B cell (primary cell): ENCODE measurements at regions not wholly inside any gene's neighbourhood (a gene's known extent, or its start where the extent isn't known, plus 50 kb on each side); places are given as distances from the start of the nearest gene placed in this dataset.

ENCODE experiments used
- EZH2 ChIP-seq: IDR thresholded peaks from 2 replicates; pipeline ENCODE4 v1.6.1; 2012; ENCODE audit warnings: borderline replicate concordance, low read depth, mild to moderate bottlenecking, moderate library complexity, low read length; ENCODE audit not compliant: insufficient read depth, poor library complexity, severe bottlenecking
- TF ChIP-seq, protein P1 (sequence below): fragments of 200-600 bp; IDR thresholded peaks from one replicate; pipeline ENCODE4 v1.8.0; 2022; ENCODE audit warnings: antibody characterized with exemption, mild to moderate bottlenecking

GRCh38 chr20:48333707-48334106, 494.1 kb downstream of the PREX1 start:
- TF ChIP-seq, protein P1, sequence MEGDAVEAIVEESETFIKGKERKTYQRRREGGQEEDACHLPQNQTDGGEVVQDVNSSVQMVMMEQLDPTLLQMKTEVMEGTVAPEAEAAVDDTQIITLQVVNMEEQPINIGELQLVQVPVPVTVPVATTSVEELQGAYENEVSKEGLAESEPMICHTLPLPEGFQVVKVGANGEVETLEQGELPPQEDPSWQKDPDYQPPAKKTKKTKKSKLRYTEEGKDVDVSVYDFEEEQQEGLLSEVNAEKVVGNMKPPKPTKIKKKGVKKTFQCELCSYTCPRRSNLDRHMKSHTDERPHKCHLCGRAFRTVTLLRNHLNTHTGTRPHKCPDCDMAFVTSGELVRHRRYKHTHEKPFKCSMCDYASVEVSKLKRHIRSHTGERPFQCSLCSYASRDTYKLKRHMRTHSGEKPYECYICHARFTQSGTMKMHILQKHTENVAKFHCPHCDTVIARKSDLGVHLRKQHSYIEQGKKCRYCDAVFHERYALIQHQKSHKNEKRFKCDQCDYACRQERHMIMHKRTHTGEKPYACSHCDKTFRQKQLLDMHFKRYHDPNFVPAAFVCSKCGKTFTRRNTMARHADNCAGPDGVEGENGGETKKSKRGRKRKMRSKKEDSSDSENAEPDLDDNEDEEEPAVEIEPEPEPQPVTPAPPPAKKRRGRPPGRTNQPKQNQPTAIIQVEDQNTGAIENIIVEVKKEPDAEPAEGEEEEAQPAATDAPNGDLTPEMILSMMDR = no peak
- no peak for TF ChIP-seq EZH2
